ENCODE measurements at regions not wholly inside any gene's neighbourhood (a gene's known extent, or its start where the extent isn't known, plus 50 kb on each side); places are given as distances from the start of the nearest gene placed in this dataset.

GRCh38 chr3:153591561-153592245 is 429.7 kb downstream of the RAP2B start:
- in situ Hi-C loops (cut with MboI; ENCODE audit: low sequenced_read_pairs) = no loop called here
- no peaks in the 10 kb centered on the region for H3K4me1 ChIP-seq
- H3K36me3 ChIP-seq (replicated peaks) = no peaks in the 10 kb centered on the region
- DNase-seq (ENCODE audit: low spot score in 2 of 2) = no peak
- no peaks in the 10 kb centered on the region for H3K9me3 ChIP-seq
- H3K4me3 ChIP-seq = no peak overlapping the region
- H3K27me3 ChIP-seq (ENCODE audit: low read depth) = no peaks in the 10 kb centered on the region

GRCh38 chr3:153595186-153595815 is 433.3 kb downstream of the RAP2B start:
- in situ Hi-C loops (cut with MboI; ENCODE audit: low sequenced_read_pairs) = no loop called here

GRCh38 chr3:153596401-153596800 is 434.4 kb downstream of the RAP2B start:
- no peak overlapping the region for H3K4me3 ChIP-seq
- no peak for DNase-seq (ENCODE audit: low spot score in 2 of 2)
- no peaks in the 10 kb centered on the region for H3K9me3 ChIP-seq
- no peaks in the 10 kb centered on the region for H3K27me3 ChIP-seq (ENCODE audit: low read depth)
- H3K4me1 ChIP-seq = no peaks in the 10 kb centered on the region
- in situ Hi-C loops (cut with MboI; ENCODE audit: low sequenced_read_pairs) = no loop called here
- H3K36me3 ChIP-seq (replicated peaks) = no peaks in the 10 kb centered on the region

More at GRCh38 chr3:153595186-153595815, 433.3 kb downstream of the RAP2B start:
- H3K4me1 ChIP-seq = no peaks in the 10 kb centered on the region
- H3K9me3 ChIP-seq = no peaks in the 10 kb centered on the region
- no peaks in the 10 kb centered on the region for H3K36me3 ChIP-seq (replicated peaks)
- H3K27me3 ChIP-seq (ENCODE audit: low read depth) = no peaks in the 10 kb centered on the region
- peak in 1 of 2 experiments; percentile 25 for DNase-seq (ENCODE audit: low spot score in 2 of 2)
- H3K4me3 ChIP-seq = no peak overlapping the region

GRCh38 chr3:153599685-153600084 is 437.7 kb downstream of the RAP2B start:
- no peaks in the 10 kb centered on the region for H3K4me1 ChIP-seq
- H3K4me3 ChIP-seq = no peak overlapping the region
- no peaks in the 10 kb centered on the region for H3K9me3 ChIP-seq
- in situ Hi-C loops (cut with MboI; ENCODE audit: low sequenced_read_pairs) = no loop called here
- no peak for DNase-seq (ENCODE audit: low spot score in 2 of 2)
- H3K27me3 ChIP-seq (ENCODE audit: low read depth) = no peaks in the 10 kb centered on the region
- H3K36me3 ChIP-seq (replicated peaks) = no peaks in the 10 kb centered on the region

- Histone ChIP-seq H3K4me3 (no peak overlapping the region), H3K4me1 (no peaks in the 10 kb centered on the region)
These were observed 438.9 kb downstream of the RAP2B start for GRCh38 chr3:153600896-153601295.

GRCh38 chr3:153601374-153601853 is 439.4 kb downstream of the RAP2B start:
- in situ Hi-C loops (cut with MboI; ENCODE audit: low sequenced_read_pairs) = no loop called here
- Histone ChIP-seq H3K9me3 (no peaks in the 10 kb centered on the region), H3K27me3 (ENCODE audit: low read depth) (no peaks in the 10 kb centered on the region), H3K36me3 (replicated peaks) (no peaks in the 10 kb centered on the region), H3K4me3 (no peak overlapping the region), H3K4me1 (no peaks in the 10 kb centered on the region)
- no peak for DNase-seq (ENCODE audit: low spot score in 2 of 2)

More at GRCh38 chr3:153600896-153601295, 438.9 kb downstream of the RAP2B start:
- Histone ChIP-seq H3K36me3 (replicated peaks) (no peaks in the 10 kb centered on the region), H3K9me3 (no peaks in the 10 kb centered on the region), H3K27me3 (ENCODE audit: low read depth) (no peaks in the 10 kb centered on the region)
- no peak for DNase-seq (ENCODE audit: low spot score in 2 of 2)
- in situ Hi-C loops (cut with MboI; ENCODE audit: low sequenced_read_pairs) = no loop called here

- Histone ChIP-seq H3K4me1 (no peaks in the 10 kb centered on the region), H3K27me3 (ENCODE audit: low read depth) (no peaks in the 10 kb centered on the region), H3K4me3 (no peak overlapping the region), H3K9me3 (no peaks in the 10 kb centered on the region), H3K36me3 (replicated peaks) (no peaks in the 10 kb centered on the region)
- in situ Hi-C loops (cut with MboI; ENCODE audit: low sequenced_read_pairs) = no loop called here
- no peak for DNase-seq (ENCODE audit: low spot score in 2 of 2)
These were observed 440.8 kb downstream of the RAP2B start for GRCh38 chr3:153602801-153603200.

GRCh38 chr3:153614140-153614539 is 452.1 kb downstream of the RAP2B start:
- H3K9me3 ChIP-seq = no peaks in the 10 kb centered on the region
- no peak overlapping the region for H3K4me3 ChIP-seq
- no peak for DNase-seq (ENCODE audit: low spot score in 2 of 2)
- no peaks in the 10 kb centered on the region for H3K27me3 ChIP-seq (ENCODE audit: low read depth)
- in situ Hi-C loops (cut with MboI; ENCODE audit: low sequenced_read_pairs) = no loop called here
- H3K36me3 ChIP-seq (replicated peaks) = no peaks in the 10 kb centered on the region
- H3K4me1 ChIP-seq = no peaks in the 10 kb centered on the region

- Histone ChIP-seq H3K9me3 (no peaks in the 10 kb centered on the region), H3K4me1 (no peaks in the 10 kb centered on the region), H3K4me3 (no peak overlapping the region), H3K36me3 (replicated peaks) (no peaks in the 10 kb centered on the region), H3K27me3 (ENCODE audit: low read depth) (no peaks in the 10 kb centered on the region)
- peak; percentile 10 to 16 for DNase-seq (ENCODE audit: low spot score in 2 of 2)
- in situ Hi-C loops (cut with MboI; ENCODE audit: low sequenced_read_pairs) = no loop called here
These were observed 452.5 kb downstream of the RAP2B start for GRCh38 chr3:153614563-153614962.

GRCh38 chr3:153615863-153616262 is 453.8 kb downstream of the RAP2B start:
- H3K4me1 ChIP-seq = no peaks in the 10 kb centered on the region
- in situ Hi-C loops (cut with MboI; ENCODE audit: low sequenced_read_pairs) = no loop called here
- no peaks in the 10 kb centered on the region for H3K27me3 ChIP-seq (ENCODE audit: low read depth)
- H3K36me3 ChIP-seq (replicated peaks) = no peaks in the 10 kb centered on the region
- no peaks in the 10 kb centered on the region for H3K9me3 ChIP-seq
- no peak for DNase-seq (ENCODE audit: low spot score in 2 of 2)
- no peak overlapping the region for H3K4me3 ChIP-seq

- Histone ChIP-seq H3K27me3 (ENCODE audit: low read depth) (no peaks in the 10 kb centered on the region), H3K4me3 (no peak overlapping the region), H3K9me3 (no peaks in the 10 kb centered on the region), H3K36me3 (replicated peaks) (no peaks in the 10 kb centered on the region), H3K4me1 (no peaks in the 10 kb centered on the region)
- no peak for DNase-seq (ENCODE audit: low spot score in 2 of 2)
- in situ Hi-C loops (cut with MboI; ENCODE audit: low sequenced_read_pairs) = no loop called here
These were observed 455.4 kb downstream of the RAP2B start for GRCh38 chr3:153617463-153617862.

- Histone ChIP-seq H3K27me3 (ENCODE audit: low read depth) (no peaks in the 10 kb centered on the region), H3K9me3 (no peaks in the 10 kb centered on the region), H3K4me1 (no peaks in the 10 kb centered on the region), H3K36me3 (replicated peaks) (no peaks in the 10 kb centered on the region), H3K4me3 (no peak overlapping the region)
- no peak for DNase-seq (ENCODE audit: low spot score in 2 of 2)
- in situ Hi-C loops (cut with MboI; ENCODE audit: low sequenced_read_pairs) = no loop called here
These were observed 456.1 kb downstream of the RAP2B start for GRCh38 chr3:153618176-153618575.

- H3K4me3 ChIP-seq = no peak overlapping the region
- no peak for DNase-seq (ENCODE audit: low spot score in 2 of 2)
- in situ Hi-C loops (cut with MboI; ENCODE audit: low sequenced_read_pairs) = no loop called here
- no peaks in the 10 kb centered on the region for H3K9me3 ChIP-seq
- no peaks in the 10 kb centered on the region for H3K27me3 ChIP-seq (ENCODE audit: low read depth)
- no peaks in the 10 kb centered on the region for H3K36me3 ChIP-seq (replicated peaks)
- no peaks in the 10 kb centered on the region for H3K4me1 ChIP-seq
These were observed 457.2 kb downstream of the RAP2B start for GRCh38 chr3:153619268-153619667.

GRCh38 chr3:153621953-153622352 is 459.9 kb downstream of the RAP2B start:
- no peak for DNase-seq (ENCODE audit: low spot score in 2 of 2)
- no peak overlapping the region for H3K4me3 ChIP-seq
- in situ Hi-C loops (cut with MboI; ENCODE audit: low sequenced_read_pairs) = no loop called here

More at GRCh38 chr3:153621953-153622352, 459.9 kb downstream of the RAP2B start:
- Histone ChIP-seq H3K4me1 (peaks cover 3% of the 10 kb centered on the region; the same call in 1 of the 2 replicates), H3K27me3 (ENCODE audit: low read depth) (no peaks in the 10 kb centered on the region), H3K9me3 (no peaks in the 10 kb centered on the region), H3K36me3 (replicated peaks) (no peaks in the 10 kb centered on the region)

Measured in HAP-1 (cell line).